H1 (cell line): ENCODE measurements at regions not wholly inside any gene's neighbourhood (a gene's known extent, or its start where the extent isn't known, plus 50 kb on each side); places are given as distances from the start of the nearest gene placed in this dataset.
A peak's percentile ranks its signal among the peaks of the same experiment; 100 is the strongest.

Experiments used
- CTCF ChIA-PET: fragments of 300-600 bp; sonication (Branson Sonifier 250); formaldehyde crosslinking; loops from one replicate; lab custom pipeline; 2021; ENCODE audit not compliant: partially characterized antibody; lab: Charles Lee
- POLR2A ChIA-PET: fragments of 300-600 bp; sonication (Branson Sonifier 250); formaldehyde crosslinking; loops from one replicate; lab custom pipeline; 2021; ENCODE audit warnings: inconsistent platforms; ENCODE audit not compliant: partially characterized antibody; lab: Charles Lee
- DNase-seq, 2 experiments: peaks; one replicate each; pipeline versions ENCODE4 v3.0.0 to v3.0.0-alpha.2; 2010 to 2022; ENCODE audit warnings: low spot score in 2 of 2, low read depth in 1 of 2, mixed read lengths in 1 of 2
- FAIRE-seq: peaks from 2 replicates; lab custom pipeline; 2011; peaks lifted over from hg19 to GRCh38; lab: Jason Lieb, UNC
- H2AFZ ChIP-seq: 2 replicates; pipeline ENCODE4 v1.8.1; 2012; ENCODE audit warnings: low read length, inconsistent platforms
- H2AK5ac ChIP-seq: 2 replicates; pipeline ENCODE4 v1.6.1; 2013; ENCODE audit warnings: low read depth, low read length
- H2BK120ac ChIP-seq: replicated peaks from 2 replicates; pipeline ENCODE3; 2013; ENCODE audit warnings: low read depth, low read length, inconsistent platforms
- H2BK12ac ChIP-seq: 2 replicates; pipeline ENCODE4 v1.6.1; 2013; ENCODE audit warnings: low read depth, low read length
- H2BK15ac ChIP-seq: 2 replicates; pipeline ENCODE4 v1.6.1; 2013; ENCODE audit warnings: low read length
- H2BK20ac ChIP-seq: 2 replicates; pipeline ENCODE4 v1.6.1; 2013; ENCODE audit warnings: low read length
- H2BK5ac ChIP-seq: 2 replicates; pipeline ENCODE4 v1.6.1; 2013; ENCODE audit warnings: low read depth, low read length
- H3K14ac ChIP-seq: 2 replicates; pipeline ENCODE4 v1.6.1; 2013; ENCODE audit warnings: inconsistent platforms; ENCODE audit not compliant: insufficient read length
- H3K18ac ChIP-seq: 2 replicates; pipeline ENCODE4 v1.6.1; 2013; ENCODE audit warnings: low read length; ENCODE audit errors: extremely low read depth
- H3K23ac ChIP-seq: 2 replicates; pipeline ENCODE4 v1.6.1; 2013; ENCODE audit warnings: inconsistent platforms; ENCODE audit not compliant: insufficient read length
- H3K23me2 ChIP-seq: 2 replicates; pipeline ENCODE4 v1.6.1; 2013; ENCODE audit warnings: low read depth, low read length
- H3K27ac ChIP-seq: 2 replicates; pipeline ENCODE4 v1.6.1; 2011; ENCODE audit warnings: low read depth, low read length, inconsistent platforms
- H3K27me3 ChIP-seq, 4 experiments: replicated peaks in 1 of 4; 1 replicate in 1 of 4; 2 replicates in 3 of 4; pipeline versions ENCODE4 v1.6.1 to v1.8.1; 2011 to 2013; ENCODE audit warnings: low read length in 3 of 4, mild to moderate bottlenecking in 3 of 4, inconsistent platforms in 2 of 4, mixed read lengths in 2 of 4, moderate library complexity in 1 of 4; ENCODE audit not compliant: control insufficient read depth in 3 of 4, insufficient read depth in 3 of 4; ENCODE audit errors: extremely low read depth in 1 of 4
- H3K36me3 ChIP-seq, 4 experiments: 2 replicates each; pipeline versions ENCODE4 v1.6.1 to v1.8.1; 2011 to 2013; ENCODE audit warnings: mild to moderate bottlenecking in 4 of 4, low read length in 3 of 4, moderate library complexity in 2 of 4, control low read depth in 1 of 4, inconsistent platforms in 1 of 4; ENCODE audit not compliant: insufficient read depth in 4 of 4, control insufficient read depth in 2 of 4
- H3K4ac ChIP-seq: replicated peaks from 2 replicates; pipeline ENCODE3; 2013; ENCODE audit warnings: low read length, low read depth, mixed read lengths, inconsistent platforms; ENCODE audit not compliant: insufficient read length
- H3K4me1 ChIP-seq, 4 experiments: replicated peaks in 1 of 4; 1 replicate in 1 of 4; 2 replicates in 3 of 4; pipeline versions ENCODE4 v1.6.1 to v1.8.1; 2011 to 2013; ENCODE audit warnings: low read length in 3 of 4, inconsistent platforms in 2 of 4, mixed read lengths in 1 of 4; ENCODE audit not compliant: insufficient read depth in 4 of 4, control insufficient read depth in 3 of 4
- H3K4me2 ChIP-seq, 2 experiments: 2 replicates each; pipeline versions ENCODE4 v1.6.1 to v1.8.1; 2011 to 2013; ENCODE audit warnings: low read depth in 2 of 2, low read length in 2 of 2, control low read depth in 1 of 2, inconsistent platforms in 1 of 2, mild to moderate bottlenecking in 1 of 2; ENCODE audit not compliant: insufficient read depth in 1 of 2
- H3K4me3 ChIP-seq, 4 experiments: fragments of 200-600, 300-600 bp in 1 of 4; sonication (generic), shearing (Covaris generic), sonication (Bioruptor Twin) in 1 of 4; 2 replicates each; pipeline versions ENCODE4 v1.5.1 to v1.8.1; 2011 to 2016; ENCODE audit warnings: low read length in 4 of 4, low read depth in 3 of 4, control low read depth in 2 of 4, inconsistent platforms in 2 of 4, mild to moderate bottlenecking in 2 of 4, mixed read lengths in 1 of 4, moderate library complexity in 1 of 4; ENCODE audit not compliant: insufficient read depth in 2 of 4; ENCODE audit errors: extremely low read depth in 1 of 4
- H3K56ac ChIP-seq: replicated peaks from 2 replicates; pipeline ENCODE3; 2013; ENCODE audit warnings: low read depth, mild to moderate bottlenecking, mixed read lengths, low read length, inconsistent platforms; ENCODE audit not compliant: insufficient read length
- H3K79me1 ChIP-seq: 2 replicates; pipeline ENCODE4 v1.6.1; 2013; ENCODE audit warnings: low read depth, low read length, control low read depth
- H3K79me2 ChIP-seq, 2 experiments: 2 replicates each; pipeline versions ENCODE4 v1.6.1 to v1.8.1; 2012 to 2013; ENCODE audit warnings: low read length in 2 of 2, mild to moderate bottlenecking in 2 of 2, inconsistent platforms in 1 of 2; ENCODE audit not compliant: insufficient read depth in 2 of 2, control insufficient read depth in 1 of 2
- H3K9ac ChIP-seq, 4 experiments: replicated peaks in 1 of 4; 1 replicate in 1 of 4; 2 replicates in 3 of 4; pipeline versions ENCODE4 v1.6.1 to v1.8.1; 2011 to 2013; ENCODE audit warnings: low read depth in 3 of 4, low read length in 3 of 4, control low read depth in 2 of 4, mild to moderate bottlenecking in 2 of 4, moderate library complexity in 2 of 4, inconsistent platforms in 1 of 4; ENCODE audit errors: extremely low read depth in 1 of 4
- H3K9me3 ChIP-seq, 2 experiments: 2 replicates each; pipeline versions ENCODE4 v1.6.1 to v1.8.1; 2012 to 2013; ENCODE audit warnings: mild to moderate bottlenecking in 2 of 2, moderate library complexity in 2 of 2, control low read depth in 1 of 2, inconsistent platforms in 1 of 2, low read depth in 1 of 2, low read length in 1 of 2, mixed read lengths in 1 of 2; ENCODE audit not compliant: insufficient read depth in 2 of 2
- H4K20me1 ChIP-seq, 2 experiments: replicated peaks in 1 of 2; 2 replicates each; pipeline versions ENCODE3 to v1.8.1; 2011 to 2013; ENCODE audit warnings: inconsistent platforms in 2 of 2, low read length in 2 of 2, mild to moderate bottlenecking in 1 of 2; ENCODE audit not compliant: insufficient read depth in 2 of 2, control insufficient read depth in 1 of 2
- H4K5ac ChIP-seq: 2 replicates; pipeline ENCODE4 v1.6.1; 2013; ENCODE audit warnings: low read length, low read depth, mixed read lengths, inconsistent platforms; ENCODE audit not compliant: insufficient read length
- H4K8ac ChIP-seq: 2 replicates; pipeline ENCODE4 v1.8.0; 2013; ENCODE audit warnings: mild to moderate bottlenecking, moderate library complexity, low read length, inconsistent platforms; ENCODE audit not compliant: insufficient read depth; ENCODE audit errors: extremely low read depth
- H4K91ac ChIP-seq: replicated peaks from 2 replicates; pipeline ENCODE3; 2013; ENCODE audit warnings: low read length, mixed read lengths, inconsistent platforms; ENCODE audit not compliant: insufficient read length
- CHD1 ChIP-seq: IDR thresholded peaks from 2 replicates; pipeline ENCODE4 v1.6.1; 2012; ENCODE audit warnings: low read depth, low read length, improper control_type of control experiment
- KDM4A ChIP-seq: IDR thresholded peaks from one replicate; pipeline ENCODE4 v1.7.1; 2012; ENCODE audit warnings: low read depth, mild to moderate bottlenecking, moderate library complexity, low read length, inconsistent platforms; ENCODE audit not compliant: severe bottlenecking
- NRF1 ChIP-seq: IDR thresholded peaks from 2 replicates; pipeline ENCODE4 v1.6.1; 2011; ENCODE audit warnings: mild to moderate bottlenecking, low read depth, low read length, improper control_type of control experiment
- RBBP5 ChIP-seq: IDR thresholded peaks from 2 replicates; pipeline ENCODE4 v1.7.1; 2012; ENCODE audit warnings: low read depth, mild to moderate bottlenecking, inconsistent platforms, low read length, moderate library complexity, borderline replicate concordance
- RNF2 ChIP-seq: fragments of 200-900, 300-1000 bp; sonication (generic); IDR thresholded peaks from 2 replicates; pipeline ENCODE4 v1.7.1; 2016; ENCODE audit warnings: borderline replicate concordance, low read depth, mild to moderate bottlenecking, antibody characterized with exemption, low read length; ENCODE audit not compliant: poor library complexity, severe bottlenecking; ENCODE audit errors: missing control alignments
- RXRA ChIP-seq: IDR thresholded peaks from 2 replicates; pipeline ENCODE4 v1.6.1; 2011; ENCODE audit warnings: low read depth, mild to moderate bottlenecking, low read length, moderate library complexity; ENCODE audit not compliant: insufficient read depth
- SAP30 ChIP-seq: fragments of 300-600 bp; sonication (generic); IDR thresholded peaks from 2 replicates; pipeline ENCODE4 v1.7.1; 2012; ENCODE audit warnings: low read length, moderate library complexity, mild to moderate bottlenecking, inconsistent platforms; ENCODE audit not compliant: insufficient read depth, insufficient replicate concordance
- TAF7 ChIP-seq: optimal IDR thresholded peaks from 2 replicates; pipeline ENCODE3; 2011; ENCODE audit warnings: low read depth, mild to moderate bottlenecking, inconsistent platforms, low read length, moderate library complexity, borderline replicate concordance
- TBP ChIP-seq: IDR thresholded peaks from 2 replicates; pipeline ENCODE4 v1.6.1; 2011; ENCODE audit warnings: low read depth, low read length, improper control_type of control experiment
- WGBS, 2 experiments: shearing (Covaris generic) in 1 of 2; methylation state at CpG; one replicate each; pipeline versions ENCODE4 v1.1.6 to v1.1.7; 2013 to 2015; ENCODE audit warnings: low lambda C conversion rate in 2 of 2, mixed read lengths in 2 of 2, inconsistent platforms in 1 of 2, low coverage in 1 of 2, missing lambda C conversion rate in 1 of 2; ENCODE audit not compliant: insufficient replicate concordance in 2 of 2, insufficient coverage in 1 of 2, insufficient read length in 1 of 2; ENCODE audit errors: extremely low coverage in 1 of 2, missing lambda C conversion rate in 1 of 2; 5-methylcytosine and 5-hydroxymethylcytosine counted together
- TF ChIP-seq, protein P1 (sequence below): IDR thresholded peaks from 2 replicates; pipeline ENCODE4 v1.6.1; 2012; ENCODE audit warnings: inconsistent platforms

GRCh38 chr13:40317980-40318327 lies 348.5 kb downstream of the FOXO1 start:
- Histone ChIP-seq H3K4me2 (no peak overlapping the region), H4K8ac (no peak overlapping the region), H2BK5ac (no peak overlapping the region), H2AK5ac (no peak overlapping the region), H3K79me1 (no peaks in the 10 kb centered on the region), H3K4me1 (peaks cover 2 to 9% (median 5%) of the 10 kb centered on the region in 4 experiments), H4K91ac (no peak overlapping the region), H3K4ac (no peak overlapping the region), H3K79me2 (no peaks in the 10 kb centered on the region), H3K9me3 (no peaks in the 10 kb centered on the region; a peak in 1 of 4 replicates), H3K23me2 (no peaks in the 10 kb centered on the region), H3K14ac (no peak overlapping the region), H2BK12ac (0 out of 2 replicates have a peak overlapping the region, but pooled peaks have one; percentile 1), H3K27ac (no peak overlapping the region), H3K4me3 (no peak overlapping the region), H4K5ac (no peak overlapping the region), H3K56ac (no peak overlapping the region), H3K9ac (no peak overlapping the region), H4K20me1 (no peaks in the 10 kb centered on the region), H3K27me3 (peaks cover 1 to 18% (median 9%) of the 10 kb centered on the region in 4 experiments; a peak in 5 of 7 replicates), H3K18ac (no peak overlapping the region), H2BK120ac (no peak overlapping the region), H2BK20ac (no peak overlapping the region), H3K36me3 (no peaks in the 10 kb centered on the region), H2AFZ (no peak overlapping the region), H3K23ac (no peak overlapping the region), H2BK15ac (no peak overlapping the region)
- 85% methylated on average over 2 of the region's 2 CpGs; no CpG with 5 or more reads in 1 of the 2 experiments for WGBS, 2 experiments
- no peak for DNase-seq
- FAIRE-seq = no peak
- ChIA-PET CTCF (no interaction called here), POLR2A (no interaction called here)
- TF ChIP-seq KDM4A = no peak
- TF ChIP-seq RBBP5 = no peak
- no peak for TF ChIP-seq RNF2
- TF ChIP-seq SAP30 = no peak
- no peak for TF ChIP-seq TBP
- no peak for TF ChIP-seq CHD1
- TF ChIP-seq NRF1 = no peak
- TF ChIP-seq TAF7 = no peak
- TF ChIP-seq, protein P1, sequence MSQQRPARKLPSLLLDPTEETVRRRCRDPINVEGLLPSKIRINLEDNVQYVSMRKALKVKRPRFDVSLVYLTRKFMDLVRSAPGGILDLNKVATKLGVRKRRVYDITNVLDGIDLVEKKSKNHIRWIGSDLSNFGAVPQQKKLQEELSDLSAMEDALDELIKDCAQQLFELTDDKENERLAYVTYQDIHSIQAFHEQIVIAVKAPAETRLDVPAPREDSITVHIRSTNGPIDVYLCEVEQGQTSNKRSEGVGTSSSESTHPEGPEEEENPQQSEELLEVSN = no peak
- no peak for TF ChIP-seq RXRA
